MM.1S (cell line): ENCODE measurements at regions not wholly inside any gene's neighbourhood (a gene's known extent, or its start where the extent isn't known, plus 50 kb on each side); places are given as distances from the start of the nearest gene placed in this dataset.

Experiments
- DNase-seq: peaks from one replicate; pipeline ENCODE4 v3.0.0-alpha.2; 2015
- H2AFZ ChIP-seq: fragments of 300-600 bp; sonication (generic); 2 replicates; pipeline ENCODE4 v1.6.0; 2016; ENCODE audit warnings: antibody characterized with exemption, low read length
- H3F3A ChIP-seq: fragments of 300-600 bp; sonication (generic); 2 replicates; pipeline ENCODE4 v1.6.1; 2016; ENCODE audit warnings: mild to moderate bottlenecking, antibody characterized with exemption, low read length, moderate library complexity, mixed read lengths; ENCODE audit not compliant: insufficient read depth
- H3K27ac ChIP-seq: fragments of 300-600 bp; sonication (generic); 2 replicates; pipeline ENCODE4 v1.5.1; 2016; ENCODE audit warnings: mild to moderate bottlenecking, low read length
- H3K27me3 ChIP-seq: fragments of 300-600 bp; sonication (generic); replicated peaks from 2 replicates; pipeline ENCODE4 v1.6.0; 2016; ENCODE audit warnings: low read length; ENCODE audit not compliant: insufficient read depth
- H3K36me3 ChIP-seq: fragments of 300-600 bp; sonication (generic); replicated peaks from 2 replicates; pipeline ENCODE4 v1.6.1; 2016; ENCODE audit warnings: mild to moderate bottlenecking, low read length, mixed read lengths; ENCODE audit not compliant: insufficient read depth
- H3K4me1 ChIP-seq: fragments of 300-600 bp; sonication (generic); 2 replicates; pipeline ENCODE4 v1.6.1; 2016; ENCODE audit warnings: low read length, mixed read lengths
- H3K4me2 ChIP-seq: fragments of 300-600 bp; sonication (generic); 2 replicates; pipeline ENCODE4 v1.6.0; 2016; ENCODE audit warnings: low read depth, low read length
- H3K4me3 ChIP-seq: fragments of 300-600 bp; sonication (generic); 2 replicates; pipeline ENCODE4 v1.5.1; 2016; ENCODE audit warnings: low read length, mixed read lengths
- H3K79me2 ChIP-seq: fragments of 300-600 bp; sonication (generic); 2 replicates; pipeline ENCODE4 v1.6.1; 2016; ENCODE audit warnings: mixed run types, low read length, mixed read lengths
- H3K9ac ChIP-seq: fragments of 300-600 bp; sonication (generic); 2 replicates; pipeline ENCODE4 v1.6.1; 2016; ENCODE audit warnings: low read length, mixed read lengths
- H3K9me2 ChIP-seq: fragments of 300-600 bp; sonication (generic); replicated peaks from 2 replicates; pipeline ENCODE4 v1.6.1; 2016; ENCODE audit warnings: mild to moderate bottlenecking, low read length, mixed read lengths; ENCODE audit not compliant: insufficient read depth
- H3K9me3 ChIP-seq: fragments of 300-600 bp; sonication (generic); replicated peaks from 2 replicates; pipeline ENCODE4 v1.6.1; 2016; ENCODE audit warnings: mild to moderate bottlenecking, low read length, mixed read lengths; ENCODE audit not compliant: insufficient read depth
- H4K20me1 ChIP-seq: fragments of 300-600 bp; sonication (generic); 2 replicates; pipeline ENCODE4 v1.6.1; 2016; ENCODE audit warnings: mild to moderate bottlenecking, low read length, moderate library complexity, mixed read lengths; ENCODE audit not compliant: insufficient read depth
- EZH2 ChIP-seq: fragments of 300-600 bp; sonication (generic); optimal IDR thresholded peaks from 2 replicates; pipeline ENCODE3; 2017; ENCODE audit warnings: low read depth, mild to moderate bottlenecking, antibody characterized with exemption, low read length, mixed read lengths
- EZH2phosphoT487 ChIP-seq: fragments of 300-600 bp; sonication (generic); IDR thresholded peaks from 2 replicates; pipeline ENCODE4 v1.6.1; 2018; ENCODE audit warnings: antibody characterized with exemption, low read length
- TF ChIP-seq, protein P1 (sequence below): fragments of 300-600 bp; sonication (generic); IDR thresholded peaks from 2 replicates; pipeline ENCODE4 v1.5.1; 2016; ENCODE audit warnings: antibody characterized with exemption, low read length, mixed read lengths

DNA sequence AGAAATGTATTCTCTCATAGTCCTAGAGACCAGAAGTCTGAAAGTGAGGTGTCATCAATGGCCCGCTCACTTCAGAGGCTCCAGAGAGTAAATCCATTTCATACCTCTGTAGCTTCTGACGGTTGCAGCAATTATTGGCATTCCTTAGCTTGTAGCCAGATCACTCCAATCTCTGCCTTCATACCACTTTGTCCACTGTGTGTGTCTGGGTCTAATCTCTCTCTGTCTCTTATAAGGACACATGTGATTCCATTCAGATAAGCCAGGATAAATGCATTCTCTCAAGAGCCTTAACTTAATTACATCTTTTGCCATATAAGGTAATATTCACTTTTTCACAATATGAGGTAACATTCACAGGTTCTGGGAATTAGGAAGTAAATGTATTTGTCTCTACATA lies 365.7 kb downstream of the GXYLT1 start:
- Histone ChIP-seq H3K27me3 (no peaks in the 10 kb centered on the region), H3K79me2 (no peaks in the 10 kb centered on the region), H3K27ac (no peak overlapping the region), H3K36me3 (no peaks in the 10 kb centered on the region), H3K4me2 (no peak overlapping the region), H2AFZ (no peak overlapping the region), H3K4me1 (no peaks in the 10 kb centered on the region), H3K9me3 (no peaks in the 10 kb centered on the region), H4K20me1 (no peaks in the 10 kb centered on the region), H3K9ac (no peak overlapping the region), H3K9me2 (no peaks in the 10 kb centered on the region), H3K4me3 (no peak overlapping the region), H3F3A (no peaks in the 10 kb centered on the region)
- TF ChIP-seq EZH2 = no peak
- no peak for TF ChIP-seq EZH2phosphoT487
- TF ChIP-seq, protein P1, sequence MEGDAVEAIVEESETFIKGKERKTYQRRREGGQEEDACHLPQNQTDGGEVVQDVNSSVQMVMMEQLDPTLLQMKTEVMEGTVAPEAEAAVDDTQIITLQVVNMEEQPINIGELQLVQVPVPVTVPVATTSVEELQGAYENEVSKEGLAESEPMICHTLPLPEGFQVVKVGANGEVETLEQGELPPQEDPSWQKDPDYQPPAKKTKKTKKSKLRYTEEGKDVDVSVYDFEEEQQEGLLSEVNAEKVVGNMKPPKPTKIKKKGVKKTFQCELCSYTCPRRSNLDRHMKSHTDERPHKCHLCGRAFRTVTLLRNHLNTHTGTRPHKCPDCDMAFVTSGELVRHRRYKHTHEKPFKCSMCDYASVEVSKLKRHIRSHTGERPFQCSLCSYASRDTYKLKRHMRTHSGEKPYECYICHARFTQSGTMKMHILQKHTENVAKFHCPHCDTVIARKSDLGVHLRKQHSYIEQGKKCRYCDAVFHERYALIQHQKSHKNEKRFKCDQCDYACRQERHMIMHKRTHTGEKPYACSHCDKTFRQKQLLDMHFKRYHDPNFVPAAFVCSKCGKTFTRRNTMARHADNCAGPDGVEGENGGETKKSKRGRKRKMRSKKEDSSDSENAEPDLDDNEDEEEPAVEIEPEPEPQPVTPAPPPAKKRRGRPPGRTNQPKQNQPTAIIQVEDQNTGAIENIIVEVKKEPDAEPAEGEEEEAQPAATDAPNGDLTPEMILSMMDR = no peak
- no peak for DNase-seq

DNA sequence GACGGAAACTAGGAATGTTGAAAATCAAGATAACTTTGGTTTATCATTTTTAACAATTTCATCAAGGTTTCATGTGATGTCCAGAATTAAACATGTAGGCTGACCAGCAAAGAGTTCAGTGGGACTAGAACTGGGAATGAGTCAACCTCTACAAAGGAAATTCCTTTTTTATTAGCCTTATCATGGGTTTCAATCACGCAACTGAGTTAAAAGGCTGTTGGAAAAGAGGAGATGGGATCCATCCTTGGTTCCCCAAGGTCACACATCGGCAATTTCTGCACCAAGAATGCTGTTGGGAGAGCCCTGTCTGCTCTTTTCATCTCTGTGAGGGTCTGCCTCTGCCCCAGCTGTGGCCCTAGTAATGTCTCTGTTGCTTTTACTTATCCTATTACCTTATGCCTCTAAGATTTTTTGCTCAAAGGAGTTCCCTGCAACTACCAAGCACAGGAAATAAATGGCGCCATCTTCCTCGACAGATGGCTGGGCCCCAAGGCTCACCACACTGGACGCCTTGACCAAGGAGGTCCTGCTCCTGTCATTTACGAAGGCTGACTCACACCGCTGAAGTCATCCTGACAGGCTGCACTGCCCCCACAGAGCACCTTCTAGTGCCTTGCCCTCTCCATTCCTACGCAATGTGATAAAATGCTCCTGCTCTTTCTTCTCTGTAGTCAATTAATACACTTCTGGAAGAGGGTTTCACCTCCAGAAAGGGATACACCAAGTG lies 367.4 kb downstream of the GXYLT1 start:
- Histone ChIP-seq H3K9me2 (no peaks in the 10 kb centered on the region), H3K79me2 (no peaks in the 10 kb centered on the region)
- no peak for TF ChIP-seq EZH2
- TF ChIP-seq, protein P1 = no peak
- TF ChIP-seq EZH2phosphoT487 = no peak

DNA sequence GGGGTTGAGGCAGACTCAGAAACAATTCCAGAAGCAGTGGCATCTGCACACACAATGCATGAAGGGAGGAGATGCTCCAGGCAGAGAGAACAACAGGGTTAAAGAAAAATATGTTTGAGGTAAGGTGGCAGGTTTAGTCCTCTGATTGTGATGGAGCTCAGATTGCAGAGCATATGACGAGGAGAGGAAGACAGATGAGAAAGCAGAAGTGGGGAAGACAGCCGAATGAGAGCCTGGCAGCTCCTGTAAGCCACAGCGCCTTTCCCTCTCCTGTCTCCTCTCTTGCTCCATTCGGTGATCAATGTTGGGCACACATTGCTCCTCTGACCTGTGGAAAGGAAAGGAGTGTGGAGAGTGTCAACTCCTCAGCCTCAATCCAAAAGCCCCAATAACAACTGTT lies 372.2 kb downstream of the GXYLT1 start:
- DNase-seq = no peak
- Histone ChIP-seq H4K20me1 (no peaks in the 10 kb centered on the region), H3K4me1 (peaks cover 13% of the 10 kb centered on the region), H2AFZ (no peak overlapping the region), H3K27ac (no peak overlapping the region), H3K9me2 (no peaks in the 10 kb centered on the region), H3K27me3 (no peaks in the 10 kb centered on the region), H3K9me3 (no peaks in the 10 kb centered on the region), H3F3A (no peaks in the 10 kb centered on the region), H3K36me3 (no peaks in the 10 kb centered on the region), H3K79me2 (no peaks in the 10 kb centered on the region), H3K4me2 (no peak overlapping the region), H3K4me3 (no peak overlapping the region), H3K9ac (no peak overlapping the region)
- TF ChIP-seq, protein P1 = no peak
- TF ChIP-seq EZH2phosphoT487 = no peak
- no peak for TF ChIP-seq EZH2

More for the DNA sequence above, 367.4 kb downstream of the GXYLT1 start:
- Histone ChIP-seq H3F3A (no peaks in the 10 kb centered on the region), H3K9ac (no peak overlapping the region), H3K27me3 (no peaks in the 10 kb centered on the region), H3K27ac (no peak overlapping the region), H4K20me1 (no peaks in the 10 kb centered on the region), H2AFZ (no peak overlapping the region), H3K9me3 (no peaks in the 10 kb centered on the region), H3K4me2 (no peak overlapping the region), H3K4me3 (no peak overlapping the region), H3K4me1 (no peaks in the 10 kb centered on the region), H3K36me3 (no peaks in the 10 kb centered on the region)
- DNase-seq = no peak
